ENCODE measurements at regions not wholly inside any gene's neighbourhood (a gene's known extent, or its start where the extent isn't known, plus 50 kb on each side); places are given as distances from the start of the nearest gene placed in this dataset.

DNA sequence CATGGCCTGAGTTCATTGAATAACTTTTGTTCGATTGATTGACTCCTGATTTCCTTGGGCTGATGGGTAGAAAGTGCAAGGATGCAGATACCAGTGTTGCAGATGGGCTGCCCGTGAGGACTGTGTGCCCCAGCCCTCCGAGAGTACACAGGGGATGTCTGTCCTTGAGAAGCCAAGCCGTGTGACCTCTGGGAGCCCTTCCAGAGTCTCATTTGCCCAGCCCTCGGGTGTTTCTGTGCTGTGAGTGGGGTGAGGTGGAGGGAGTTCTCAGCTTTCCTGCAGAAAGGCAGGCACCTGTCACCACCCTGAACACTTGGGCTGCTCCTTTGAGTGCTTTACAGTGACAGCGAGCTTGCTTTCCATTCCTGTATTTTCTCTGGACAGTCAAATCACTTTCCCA, 96.4 kb upstream of the CACNA1E start:
- H3K27ac Mint-ChIP-seq (ENCODE audit: unreplicated experiment) = no peak overlapping the region
- H3K9me3 ChIP-seq (ENCODE audit: insufficient read depth, low read depth, low read length) = no peaks in the 10 kb centered on the region

DNA sequence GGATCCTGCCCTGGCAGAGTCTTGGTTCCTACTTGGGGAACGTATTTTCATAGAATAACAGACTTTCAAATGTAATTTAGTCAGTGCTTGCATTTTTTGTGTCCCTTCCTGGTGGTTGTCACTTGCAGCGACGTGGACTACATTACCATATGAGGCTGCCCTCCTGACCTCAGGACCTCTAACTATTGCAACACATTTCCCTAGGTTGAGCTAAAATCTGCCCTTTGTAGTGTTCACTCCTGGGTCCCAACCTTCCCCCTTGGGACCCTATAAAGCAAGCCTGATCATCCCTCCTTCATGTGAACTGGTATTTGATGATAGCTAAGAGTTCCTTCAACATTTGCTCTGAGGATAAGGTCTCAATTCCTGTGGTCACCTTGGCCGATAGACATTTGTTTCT, 95.6 kb upstream of the CACNA1E start:
- DNase-seq (ENCODE audit: low read depth) (no peak), FAIRE-seq (no peak)
- no peak overlapping the region for H3K9ac ChIP-seq (ENCODE audit: low read length)
- no peak overlapping the region for H3K4me3 Mint-ChIP-seq (ENCODE audit: unreplicated experiment)
- no peaks in the 10 kb centered on the region for H3K9me3 Mint-ChIP-seq (ENCODE audit: unreplicated experiment)
- H3K27ac ChIP-seq (ENCODE audit: low read depth, low read length) = no peak overlapping the region
- H3K79me2 ChIP-seq (ENCODE audit: insufficient read depth, low read length) = no peaks in the 10 kb centered on the region
- H3K36me3 Mint-ChIP-seq (ENCODE audit: low read depth, unreplicated experiment) = no peaks in the 10 kb centered on the region
- TF ChIP-seq EZH2 (IDR thresholded peaks at IDR 0.05; ENCODE audit: insufficient read depth, low read length) = no peak
- TF ChIP-seq, protein P1, sequence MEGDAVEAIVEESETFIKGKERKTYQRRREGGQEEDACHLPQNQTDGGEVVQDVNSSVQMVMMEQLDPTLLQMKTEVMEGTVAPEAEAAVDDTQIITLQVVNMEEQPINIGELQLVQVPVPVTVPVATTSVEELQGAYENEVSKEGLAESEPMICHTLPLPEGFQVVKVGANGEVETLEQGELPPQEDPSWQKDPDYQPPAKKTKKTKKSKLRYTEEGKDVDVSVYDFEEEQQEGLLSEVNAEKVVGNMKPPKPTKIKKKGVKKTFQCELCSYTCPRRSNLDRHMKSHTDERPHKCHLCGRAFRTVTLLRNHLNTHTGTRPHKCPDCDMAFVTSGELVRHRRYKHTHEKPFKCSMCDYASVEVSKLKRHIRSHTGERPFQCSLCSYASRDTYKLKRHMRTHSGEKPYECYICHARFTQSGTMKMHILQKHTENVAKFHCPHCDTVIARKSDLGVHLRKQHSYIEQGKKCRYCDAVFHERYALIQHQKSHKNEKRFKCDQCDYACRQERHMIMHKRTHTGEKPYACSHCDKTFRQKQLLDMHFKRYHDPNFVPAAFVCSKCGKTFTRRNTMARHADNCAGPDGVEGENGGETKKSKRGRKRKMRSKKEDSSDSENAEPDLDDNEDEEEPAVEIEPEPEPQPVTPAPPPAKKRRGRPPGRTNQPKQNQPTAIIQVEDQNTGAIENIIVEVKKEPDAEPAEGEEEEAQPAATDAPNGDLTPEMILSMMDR (IDR thresholded peaks at IDR 0.05; ENCODE audit: insufficient read depth, low read depth, low read length) = no peak
- H3K9me3 ChIP-seq (ENCODE audit: insufficient read depth, low read depth, low read length) = no peaks in the 10 kb centered on the region
- peaks cover 16% of the 10 kb centered on the region for H3K27me3 Mint-ChIP-seq (ENCODE audit: low read depth, unreplicated experiment)
- H4K20me1 ChIP-seq (ENCODE audit: insufficient read depth, low read length) = no peaks in the 10 kb centered on the region
- no peak overlapping the region for H3K4me2 ChIP-seq (ENCODE audit: low read length)
- H3K4me3 ChIP-seq (ENCODE audit: insufficient read depth, low read depth, low read length) = no peak overlapping the region
- H3K36me3 ChIP-seq (ENCODE audit: insufficient read depth, low read length) = no peaks in the 10 kb centered on the region
- no peaks in the 10 kb centered on the region for H3K4me1 ChIP-seq (ENCODE audit: insufficient read depth, low read length)
- H3K4me1 Mint-ChIP-seq (ENCODE audit: low read depth, unreplicated experiment) = peaks cover 6% of the 10 kb centered on the region
- no peak overlapping the region for H2AFZ ChIP-seq (ENCODE audit: low read depth, low read length)
- no peaks in the 10 kb centered on the region for H3K27me3 ChIP-seq (ENCODE audit: insufficient read depth, low read length)
- H3K27ac Mint-ChIP-seq (ENCODE audit: unreplicated experiment) = no peak overlapping the region

More for the DNA sequence above, 96.4 kb upstream of the CACNA1E start:
- Histone ChIP-seq H3K4me1 (ENCODE audit: insufficient read depth, low read length) (no peaks in the 10 kb centered on the region), H3K27ac (ENCODE audit: low read depth, low read length) (no peak overlapping the region), H3K36me3 (ENCODE audit: insufficient read depth, low read length) (no peaks in the 10 kb centered on the region), H3K27me3 (ENCODE audit: insufficient read depth, low read length) (no peaks in the 10 kb centered on the region), H3K79me2 (ENCODE audit: insufficient read depth, low read length) (no peaks in the 10 kb centered on the region), H4K20me1 (ENCODE audit: insufficient read depth, low read length) (no peaks in the 10 kb centered on the region), H2AFZ (ENCODE audit: low read depth, low read length) (no peak overlapping the region), H3K4me2 (ENCODE audit: low read length) (no peak overlapping the region), H3K4me3 (ENCODE audit: insufficient read depth, low read depth, low read length) (no peak overlapping the region), H3K9ac (ENCODE audit: low read length) (no peak overlapping the region)
- no peak for DNase-seq (ENCODE audit: low read depth)
- Mint-ChIP-seq H3K36me3 (ENCODE audit: low read depth, unreplicated experiment) (no peaks in the 10 kb centered on the region), H3K4me1 (ENCODE audit: low read depth, unreplicated experiment) (no peaks in the 10 kb centered on the region), H3K27me3 (ENCODE audit: low read depth, unreplicated experiment) (peaks cover 16% of the 10 kb centered on the region), H3K9me3 (ENCODE audit: unreplicated experiment) (no peaks in the 10 kb centered on the region), H3K4me3 (ENCODE audit: unreplicated experiment) (no peak overlapping the region)
- no peak for TF ChIP-seq EZH2 (IDR thresholded peaks at IDR 0.05; ENCODE audit: insufficient read depth, low read length)
- TF ChIP-seq, protein P1 (IDR thresholded peaks at IDR 0.05; ENCODE audit: insufficient read depth, low read depth, low read length) = no peak
- FAIRE-seq = no peak

DNA sequence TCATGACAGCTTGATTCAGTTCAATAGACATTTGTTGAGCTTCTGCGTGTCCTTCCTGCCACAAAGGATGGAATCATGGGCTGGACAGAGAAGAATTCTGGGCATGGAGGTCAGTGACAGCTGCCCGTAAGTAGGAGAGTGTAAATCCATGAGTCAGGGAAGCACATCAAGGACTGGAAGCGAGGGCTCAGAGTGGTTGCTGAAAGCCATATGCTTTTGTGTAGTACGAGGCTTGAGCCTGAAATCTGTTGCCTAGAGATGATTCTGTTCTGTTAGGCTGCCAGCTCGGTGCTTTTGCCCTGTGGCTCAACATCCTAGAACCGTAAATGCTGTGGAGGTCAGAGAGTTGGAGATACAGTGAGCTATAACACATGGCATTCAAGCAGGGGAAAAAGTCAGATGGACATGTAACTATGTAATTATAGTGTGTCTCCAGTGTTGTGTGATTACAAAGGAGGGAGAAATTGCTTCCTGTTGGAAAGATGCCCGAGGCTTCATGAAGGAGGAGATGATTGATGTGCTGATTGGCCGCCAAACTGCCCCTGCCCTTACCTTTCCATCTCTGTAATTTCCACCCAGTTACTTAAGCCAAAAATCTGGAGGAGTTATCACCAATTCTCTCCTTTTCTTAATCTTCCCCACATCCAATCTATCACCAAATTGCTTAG, 92.8 kb upstream of the CACNA1E start:
- Histone ChIP-seq H3K36me3 (ENCODE audit: insufficient read depth, low read length) (no peaks in the 10 kb centered on the region), H3K4me1 (ENCODE audit: insufficient read depth, low read length) (no peaks in the 10 kb centered on the region), H3K79me2 (ENCODE audit: insufficient read depth, low read length) (no peaks in the 10 kb centered on the region), H3K4me3 (ENCODE audit: insufficient read depth, low read depth, low read length) (no peak overlapping the region), H4K20me1 (ENCODE audit: insufficient read depth, low read length) (no peaks in the 10 kb centered on the region), H2AFZ (ENCODE audit: low read depth, low read length) (no peak overlapping the region), H3K9me3 (ENCODE audit: insufficient read depth, low read depth, low read length) (no peaks in the 10 kb centered on the region), H3K27me3 (ENCODE audit: insufficient read depth, low read length) (no peaks in the 10 kb centered on the region), H3K27ac (ENCODE audit: low read depth, low read length) (no peak overlapping the region), H3K9ac (ENCODE audit: low read length) (no peak overlapping the region), H3K4me2 (ENCODE audit: low read length) (no peak overlapping the region)
- Mint-ChIP-seq H3K4me3 (ENCODE audit: unreplicated experiment) (no peak overlapping the region), H3K27ac (ENCODE audit: unreplicated experiment) (no peak overlapping the region), H3K27me3 (ENCODE audit: low read depth, unreplicated experiment) (peaks cover 18% of the 10 kb centered on the region), H3K9me3 (ENCODE audit: unreplicated experiment) (no peaks in the 10 kb centered on the region), H3K36me3 (ENCODE audit: low read depth, unreplicated experiment) (no peaks in the 10 kb centered on the region), H3K4me1 (ENCODE audit: low read depth, unreplicated experiment) (peaks cover 7% of the 10 kb centered on the region)
- TF ChIP-seq, protein P1 (IDR thresholded peaks at IDR 0.05; ENCODE audit: insufficient read depth, low read depth, low read length) = no peak
- TF ChIP-seq EZH2 (IDR thresholded peaks at IDR 0.05; ENCODE audit: insufficient read depth, low read length) = no peak
- no peak for FAIRE-seq
- no peak for DNase-seq (ENCODE audit: low read depth)
